Keratinocyte (primary cell): ENCODE measurements at regions not wholly inside any gene's neighbourhood (a gene's known extent, or its start where the extent isn't known, plus 50 kb on each side); places are given as distances from the start of the nearest gene placed in this dataset.

Source experiments
- DNase-seq: peaks from one replicate; pipeline ENCODE4 v3.0.0-alpha.2; 2011; ENCODE audit warnings: low read depth, missing footprints, low spot score
- FAIRE-seq: peaks from 2 replicates; lab custom pipeline; 2011; peaks lifted over from hg19 to GRCh38; lab: Jason Lieb, UNC
- H2AFZ ChIP-seq: 2 replicates; pipeline ENCODE4 v1.6.0; 2012; ENCODE audit warnings: low read length, control low read depth, inconsistent platforms; ENCODE audit not compliant: control insufficient read depth
- H3K27ac ChIP-seq: 2 replicates; pipeline ENCODE4 v1.5.1; 2011; ENCODE audit warnings: low read length; ENCODE audit not compliant: control insufficient read depth, insufficient read depth
- H3K27me3 ChIP-seq: 3 replicates; pipeline ENCODE4 v1.6.0; 2011; ENCODE audit warnings: low read length; ENCODE audit not compliant: control insufficient read depth, insufficient read depth; ENCODE audit errors: extremely low read depth
- H3K36me3 ChIP-seq, 2 experiments: 2 replicates in 1 of 2; 3 replicates in 1 of 2; pipeline ENCODE4 v1.5.1; 2011; ENCODE audit warnings: low read length in 2 of 2, mild to moderate bottlenecking in 1 of 2; ENCODE audit not compliant: control insufficient read depth in 2 of 2, insufficient read depth in 2 of 2; ENCODE audit errors: extremely low read depth in 1 of 2
- H3K4me1 ChIP-seq: 3 replicates; pipeline ENCODE4 v1.5.1; 2011; ENCODE audit warnings: low read length; ENCODE audit not compliant: control insufficient read depth, insufficient read depth; ENCODE audit errors: extremely low read depth
- H3K4me2 ChIP-seq: 3 replicates; pipeline ENCODE4 v1.6.0; 2011; ENCODE audit warnings: low read depth, low read length; ENCODE audit not compliant: control insufficient read depth, insufficient read depth; ENCODE audit errors: extremely low read depth
- H3K4me3 ChIP-seq, 3 experiments: fragments of 200-600 bp in 1 of 3; sonication (generic) in 1 of 3; 2 replicates in 2 of 3; 3 replicates in 1 of 3; pipeline ENCODE4 v1.5.1; 2011 to 2016; ENCODE audit warnings: low read length in 3 of 3, mild to moderate bottlenecking in 3 of 3, control low read depth in 2 of 3, inconsistent platforms in 1 of 3, low read depth in 1 of 3, mixed read lengths in 1 of 3, mixed run types in 1 of 3, moderate library complexity in 1 of 3; ENCODE audit not compliant: control insufficient read depth in 2 of 3, insufficient read depth in 2 of 3; ENCODE audit errors: extremely low read depth in 1 of 3
- H3K79me2 ChIP-seq: 2 replicates; pipeline ENCODE4 v1.6.0; 2012; ENCODE audit warnings: low read length; ENCODE audit not compliant: control insufficient read depth, insufficient read depth
- H3K9ac ChIP-seq: 3 replicates; pipeline ENCODE4 v1.6.0; 2011; ENCODE audit warnings: low read length; ENCODE audit not compliant: control insufficient read depth, insufficient read depth; ENCODE audit errors: extremely low read depth
- H3K9me1 ChIP-seq: 3 replicates; pipeline ENCODE4 v1.6.0; 2011; ENCODE audit warnings: low read length; ENCODE audit not compliant: control insufficient read depth, insufficient read depth; ENCODE audit errors: extremely low read depth
- H3K9me3 ChIP-seq: 2 replicates; pipeline ENCODE4 v1.5.1; 2012; ENCODE audit warnings: low read depth, low read length; ENCODE audit not compliant: control insufficient read depth
- H4K20me1 ChIP-seq: 3 replicates; pipeline ENCODE4 v1.6.0; 2011; ENCODE audit warnings: low read length; ENCODE audit not compliant: control insufficient read depth, insufficient read depth; ENCODE audit errors: extremely low read depth
- EZH2 ChIP-seq: IDR thresholded peaks from one replicate; pipeline ENCODE4 v1.6.1; 2012; ENCODE audit warnings: inconsistent platforms, mild to moderate bottlenecking, low read length, moderate library complexity
- dilution Hi-C: fragments of 300-500 bp; cut with MboI; formaldehyde crosslinking; loops from one replicate; pipeline ENCODE4 v1.7.0; 2020; ENCODE audit warnings: low sequenced_read_pairs; ENCODE audit not compliant: extremely low pct_ligation_motif_present
- TF ChIP-seq, protein P1 (sequence below), 3 experiments: IDR thresholded peaks in 1 of 3; conservative IDR thresholded peaks in 1 of 3; optimal IDR thresholded peaks in 1 of 3; 2 replicates in 2 of 3; 3 replicates in 1 of 3; pipeline versions ENCODE3 to v1.5.1; 2011; ENCODE audit warnings: low read length in 3 of 3, mild to moderate bottlenecking in 3 of 3, moderate library complexity in 2 of 3, control low read depth in 1 of 3, inconsistent platforms in 1 of 3; ENCODE audit not compliant: insufficient read depth in 2 of 3; ENCODE audit errors: extremely low read depth in 1 of 3

DNA sequence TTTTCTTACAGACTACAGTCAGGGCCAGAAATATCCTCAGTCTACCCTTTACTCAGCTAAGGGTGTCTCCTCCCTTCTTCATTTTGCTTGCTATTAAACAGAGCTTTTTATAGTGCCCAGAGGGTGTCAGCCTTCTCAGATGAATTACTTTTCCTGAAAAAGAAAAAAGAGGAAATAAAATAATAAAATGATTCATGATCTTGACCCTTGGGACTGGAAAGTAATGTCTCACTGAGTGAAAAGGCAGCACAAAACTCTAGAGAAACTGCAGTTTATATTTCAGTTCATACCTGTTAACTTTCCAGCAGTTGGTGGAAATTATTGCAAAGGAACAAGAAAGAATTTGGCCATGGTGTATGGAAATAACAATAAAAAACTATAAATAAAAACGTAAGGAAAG lies 170.6 kb downstream of the IBTK start:
- H3K27me3 ChIP-seq: no peaks in the 10 kb centered on the region
- TF ChIP-seq EZH2: no peak
- TF ChIP-seq, protein P1, sequence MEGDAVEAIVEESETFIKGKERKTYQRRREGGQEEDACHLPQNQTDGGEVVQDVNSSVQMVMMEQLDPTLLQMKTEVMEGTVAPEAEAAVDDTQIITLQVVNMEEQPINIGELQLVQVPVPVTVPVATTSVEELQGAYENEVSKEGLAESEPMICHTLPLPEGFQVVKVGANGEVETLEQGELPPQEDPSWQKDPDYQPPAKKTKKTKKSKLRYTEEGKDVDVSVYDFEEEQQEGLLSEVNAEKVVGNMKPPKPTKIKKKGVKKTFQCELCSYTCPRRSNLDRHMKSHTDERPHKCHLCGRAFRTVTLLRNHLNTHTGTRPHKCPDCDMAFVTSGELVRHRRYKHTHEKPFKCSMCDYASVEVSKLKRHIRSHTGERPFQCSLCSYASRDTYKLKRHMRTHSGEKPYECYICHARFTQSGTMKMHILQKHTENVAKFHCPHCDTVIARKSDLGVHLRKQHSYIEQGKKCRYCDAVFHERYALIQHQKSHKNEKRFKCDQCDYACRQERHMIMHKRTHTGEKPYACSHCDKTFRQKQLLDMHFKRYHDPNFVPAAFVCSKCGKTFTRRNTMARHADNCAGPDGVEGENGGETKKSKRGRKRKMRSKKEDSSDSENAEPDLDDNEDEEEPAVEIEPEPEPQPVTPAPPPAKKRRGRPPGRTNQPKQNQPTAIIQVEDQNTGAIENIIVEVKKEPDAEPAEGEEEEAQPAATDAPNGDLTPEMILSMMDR (optimal IDR thresholded peaks at IDR 0.05 in 1 of 3, IDR thresholded peaks at IDR 0.05 in 1 of 3, conservative IDR thresholded peaks at IDR 0.05 in 1 of 3; ENCODE audit: extremely low read depth in 1 of 3, insufficient read depth in 2 of 3, low read length in 3 of 3): no peak
- H3K36me3 ChIP-seq: no peaks in the 10 kb centered on the region
- no peaks in the 10 kb centered on the region for H4K20me1 ChIP-seq
- H3K4me2 ChIP-seq: no peak overlapping the region
- H3K9me3 ChIP-seq: no peaks in the 10 kb centered on the region
- H3K9ac ChIP-seq: no peak overlapping the region
- FAIRE-seq (no peak), DNase-seq (no peak)
- H3K9me1 ChIP-seq: no peaks in the 10 kb centered on the region
- H3K4me3 ChIP-seq: no peak overlapping the region
- H3K79me2 ChIP-seq: no peaks in the 10 kb centered on the region
- H3K27ac ChIP-seq: no peak overlapping the region
- H3K4me1 ChIP-seq: no peaks in the 10 kb centered on the region
- dilution Hi-C loops: no loop called here
- no peak overlapping the region for H2AFZ ChIP-seq

DNA sequence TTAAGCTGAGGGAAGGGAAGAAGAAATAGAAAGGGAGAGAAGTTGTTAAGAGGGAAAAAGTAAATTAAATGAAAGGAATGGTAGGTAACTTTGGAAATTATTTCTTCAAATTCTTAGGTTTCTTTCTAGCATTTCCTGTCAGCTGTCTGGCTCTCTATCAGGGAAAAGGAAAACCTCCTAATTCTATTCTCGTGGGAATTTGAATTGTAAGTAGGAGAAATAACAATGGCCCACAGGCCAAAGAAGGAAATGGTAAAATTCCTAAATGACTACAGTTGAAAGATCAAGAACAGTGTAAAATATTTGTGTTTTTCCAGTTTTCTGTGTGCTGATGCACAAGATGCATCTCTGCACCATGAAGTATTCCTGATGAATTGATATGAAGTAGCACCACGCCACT lies 173.0 kb downstream of the IBTK start:
- TF ChIP-seq, protein P1 (optimal IDR thresholded peaks at IDR 0.05 in 1 of 3, IDR thresholded peaks at IDR 0.05 in 1 of 3, conservative IDR thresholded peaks at IDR 0.05 in 1 of 3; ENCODE audit: extremely low read depth in 1 of 3, insufficient read depth in 2 of 3, low read length in 3 of 3): no peak
- TF ChIP-seq EZH2: no peak
- H3K27ac ChIP-seq: no peak overlapping the region
- no peaks in the 10 kb centered on the region for H3K9me3 ChIP-seq
- no peak for FAIRE-seq
- no peak overlapping the region for H3K9ac ChIP-seq
- DNase-seq: no peak
- no peak overlapping the region for H2AFZ ChIP-seq
- H3K4me2 ChIP-seq: no peak overlapping the region
- no peaks in the 10 kb centered on the region for H3K4me1 ChIP-seq
- H3K79me2 ChIP-seq: no peaks in the 10 kb centered on the region
- no peaks in the 10 kb centered on the region for H3K27me3 ChIP-seq
- H3K9me1 ChIP-seq: no peaks in the 10 kb centered on the region
- no peak overlapping the region for H3K4me3 ChIP-seq
- dilution Hi-C loops: no loop called here
- H4K20me1 ChIP-seq: no peaks in the 10 kb centered on the region
- no peaks in the 10 kb centered on the region for H3K36me3 ChIP-seq
